HEK293T (cell line): ENCODE measurements at regions not wholly inside any gene's neighbourhood (a gene's known extent, or its start where the extent isn't known, plus 50 kb on each side); places are given as distances from the start of the nearest gene placed in this dataset.

ENCODE experiments used
- CTCF ChIA-PET: fragments of 350-600 bp; formaldehyde crosslinking; extraction: SDS; loops from one replicate; lab custom pipeline; 2021; ENCODE audit warnings: antibody characterized with exemption, inconsistent platforms; lab: Yijun Ruan, JAX
- POLR2A ChIA-PET: fragments of 350-600 bp; formaldehyde crosslinking; extraction: SDS; loops from one replicate; lab custom pipeline; 2020; ENCODE audit warnings: antibody characterized with exemption, inconsistent platforms; lab: Yijun Ruan, JAX
- DNase-seq: peaks from one replicate; pipeline ENCODE4 v3.0.0; 2012; ENCODE audit warnings: mixed read lengths; ENCODE audit errors: extremely low spot score
- ARNT ChIP-seq: fragments of 450-650 bp; IDR thresholded peaks from 2 replicates; pipeline ENCODE4 v1.6.1; 2017; ENCODE audit warnings: mild to moderate bottlenecking
- BHLHE40 ChIP-seq: fragments of 450-650 bp; IDR thresholded peaks from 2 replicates; pipeline ENCODE4 v1.6.1; 2016; ENCODE audit warnings: mild to moderate bottlenecking, moderate library complexity, borderline replicate concordance
- CTBP1 ChIP-seq: fragments of 450-650 bp; IDR thresholded peaks from 2 replicates; pipeline ENCODE4 v1.6.1; 2016; ENCODE audit warnings: borderline replicate concordance
- ELF4 ChIP-seq: fragments of 450-650 bp; IDR thresholded peaks from 2 replicates; pipeline ENCODE4 v1.6.1; 2017; ENCODE audit warnings: antibody characterized with exemption
- FOXA1 ChIP-seq: fragments of 450-650 bp; IDR thresholded peaks from 2 replicates; pipeline ENCODE4 v1.6.1; 2016; ENCODE audit warnings: mild to moderate bottlenecking
- FOXK2 ChIP-seq: fragments of 450-650 bp; IDR thresholded peaks from 2 replicates; pipeline ENCODE4 v1.6.1; 2016; ENCODE audit warnings: mild to moderate bottlenecking
- FOXM1 ChIP-seq: fragments of 450-650 bp; IDR thresholded peaks from 2 replicates; pipeline ENCODE4 v1.6.1; 2017; ENCODE audit warnings: mild to moderate bottlenecking, borderline replicate concordance
- HDGF ChIP-seq: fragments of 450-650 bp; IDR thresholded peaks from 2 replicates; pipeline ENCODE4 v1.6.1; 2017; ENCODE audit warnings: antibody characterized with exemption, borderline replicate concordance
- L3MBTL2 ChIP-seq: fragments of 450-650 bp; conservative IDR thresholded peaks from 2 replicates; pipeline ENCODE4 v1.6.1; 2016; ENCODE audit warnings: mild to moderate bottlenecking
- LEF1 ChIP-seq: fragments of 450-650 bp; IDR thresholded peaks from 2 replicates; pipeline ENCODE4 v1.6.1; 2017; ENCODE audit warnings: mild to moderate bottlenecking, borderline replicate concordance
- NFRKB ChIP-seq: fragments of 450-650 bp; IDR thresholded peaks from 2 replicates; pipeline ENCODE4 v1.6.1; 2016; ENCODE audit warnings: mild to moderate bottlenecking, moderate library complexity
- PKNOX1 ChIP-seq: fragments of 450-650 bp; IDR thresholded peaks from 2 replicates; pipeline ENCODE4 v1.6.1; 2016
- SP1 ChIP-seq: fragments of 450-650 bp; IDR thresholded peaks from 2 replicates; pipeline ENCODE4 v1.6.1; 2017
- SUZ12 ChIP-seq: fragments of 450-650 bp; IDR thresholded peaks from 2 replicates; pipeline ENCODE4 v1.6.1; 2016; ENCODE audit warnings: mild to moderate bottlenecking
- TARDBP ChIP-seq: fragments of 450-650 bp; IDR thresholded peaks from 2 replicates; pipeline ENCODE4 v1.6.1; 2016
- ZNF384 ChIP-seq: fragments of 450-650 bp; IDR thresholded peaks from 2 replicates; pipeline ENCODE4 v1.6.1; 2016

GRCh38 chr12:93061473-93062419 lies 132.7 kb upstream of the EEA1 start:
- TF ChIP-seq BHLHE40 (no peak), SUZ12 (no peak), FOXA1 (no peak), SP1 (no peak), LEF1 (no peak), L3MBTL2 (no peak), ZNF384 (no peak), HDGF (no peak), FOXK2 (no peak), NFRKB (no peak), TARDBP (no peak)
- DNase-seq = no peak
- ChIA-PET POLR2A (no interaction called here), CTCF (no interaction called here)

- ChIA-PET CTCF (interaction anchor here (0.5 kb wide), 1 partner anchor 30 kb away, joined by 4 read pairs; no protein-coding TSS in a partner anchor), POLR2A (no interaction called here)
- no peak for DNase-seq
- TF ChIP-seq SP1 (no peak), FOXA1 (no peak), HDGF (no peak), SUZ12 (no peak)
Observed at GRCh38 chr12:93065896-93066295, 136.8 kb upstream of the EEA1 start.

- POLR2A ChIA-PET = no interaction called here
- no peak for DNase-seq
- no peak for TF ChIP-seq NFRKB
- no peak for TF ChIP-seq PKNOX1
- no peak for TF ChIP-seq CTBP1
- no peak for TF ChIP-seq HDGF
- TF ChIP-seq FOXK2 = no peak
- no peak for TF ChIP-seq FOXM1
- no peak for TF ChIP-seq ARNT
- CTCF ChIA-PET = no interaction called here
Observed at GRCh38 chr12:93072340-93072739, 143.2 kb upstream of the EEA1 start.

GRCh38 chr12:93073324-93073723 lies 144.2 kb upstream of the EEA1 start:
- CTCF ChIA-PET = no interaction called here
- POLR2A ChIA-PET = no interaction called here
- TF ChIP-seq ELF4 (no peak), FOXK2 (no peak), FOXM1 (no peak), HDGF (no peak), ARNT (no peak)
- no peak for DNase-seq

- ChIA-PET POLR2A (no interaction called here), CTCF (no interaction called here)
- no peak for TF ChIP-seq SP1
- TF ChIP-seq L3MBTL2 = no peak
- TF ChIP-seq BHLHE40 = no peak
- no peak for TF ChIP-seq NFRKB
- TF ChIP-seq ARNT = no peak
- no peak for TF ChIP-seq FOXM1
- no peak for TF ChIP-seq FOXA1
- no peak for TF ChIP-seq SUZ12
- no peak for TF ChIP-seq PKNOX1
- TF ChIP-seq ELF4 = no peak
- TF ChIP-seq ZNF384 = no peak
- TF ChIP-seq TARDBP = no peak
- TF ChIP-seq LEF1 = no peak
- TF ChIP-seq CTBP1 = no peak
- TF ChIP-seq FOXK2 = no peak
- no peak for TF ChIP-seq HDGF
- no peak for DNase-seq
Observed at GRCh38 chr12:93078059-93078458, 149.0 kb upstream of the EEA1 start.

GRCh38 chr12:93078577-93078976 lies 149.5 kb upstream of the EEA1 start:
- POLR2A ChIA-PET = no interaction called here
- TF ChIP-seq FOXA1 (no peak), HDGF (no peak), NFRKB (no peak), FOXM1 (no peak), SUZ12 (no peak)
- CTCF ChIA-PET = interaction anchor here (0.5 kb wide), 1 partner anchor 91 kb away, joined by 3 read pairs; no protein-coding TSS in a partner anchor

GRCh38 chr12:93079271-93079670 lies 150.2 kb upstream of the EEA1 start:
- CTCF ChIA-PET = no interaction called here
- DNase-seq = no peak
- no peak for TF ChIP-seq NFRKB
- TF ChIP-seq SUZ12 = no peak
- TF ChIP-seq FOXA1 = no peak
- TF ChIP-seq L3MBTL2 = no peak
- no peak for TF ChIP-seq SP1
- TF ChIP-seq FOXK2 = no peak
- TF ChIP-seq HDGF = no peak
- TF ChIP-seq LEF1 = no peak
- no peak for TF ChIP-seq BHLHE40
- no peak for TF ChIP-seq TARDBP
- TF ChIP-seq ZNF384 = no peak
- no peak for TF ChIP-seq PKNOX1
- no peak for TF ChIP-seq ELF4
- TF ChIP-seq FOXM1 = no peak
- no peak for TF ChIP-seq CTBP1
- no peak for TF ChIP-seq ARNT
- POLR2A ChIA-PET = no interaction called here

More at GRCh38 chr12:93078577-93078976, 149.5 kb upstream of the EEA1 start:
- DNase-seq = no peak
